HEK293 (cell line): ENCODE measurements at regions not wholly inside any gene's neighbourhood (a gene's known extent, or its start where the extent isn't known, plus 50 kb on each side); places are given as distances from the start of the nearest gene placed in this dataset.

Experiments used
- CTCF ChIA-PET: fragments of 350-600 bp; formaldehyde crosslinking; extraction: SDS; loops from one replicate; lab custom pipeline; 2021; ENCODE audit warnings: antibody characterized with exemption; lab: Yijun Ruan, JAX
- POLR2A ChIA-PET: fragments of 300-600 bp; formaldehyde crosslinking; extraction: SDS; loops from one replicate; lab custom pipeline; 2020; ENCODE audit warnings: antibody characterized with exemption, inconsistent platforms; lab: Yijun Ruan, JAX
- H3K27ac ChIP-seq: fragments of 200-500 bp; sonication (Bioruptor generic); 2 replicates; pipeline ENCODE4 v1.5.1; 2014; ENCODE audit warnings: low read depth, low read length, control low read depth, inconsistent platforms; ENCODE audit errors: extremely low read depth
- H3K36me3 ChIP-seq, 2 experiments: fragments of 200-500 bp in 1 of 2; sonication (Bioruptor generic) in 1 of 2; 1 replicate in 1 of 2; 2 replicates in 1 of 2; pipeline ENCODE4 v1.5.1; 2014 to 2017; ENCODE audit warnings: inconsistent platforms in 2 of 2, low read length in 2 of 2; ENCODE audit not compliant: control insufficient read depth in 2 of 2, insufficient read depth in 1 of 2
- H3K4me1 ChIP-seq: fragments of 200-500 bp; sonication (Bioruptor generic); 2 replicates; pipeline ENCODE4 v1.5.1; 2014; ENCODE audit warnings: mild to moderate bottlenecking, low read length, inconsistent platforms; ENCODE audit not compliant: control insufficient read depth, insufficient read depth
- H3K4me3 ChIP-seq: 2 replicates; pipeline ENCODE4 v1.5.1; 2011; ENCODE audit warnings: low read depth, mild to moderate bottlenecking, control low read depth, low read length, moderate library complexity
- H3K9me3 ChIP-seq: fragments of 200-500 bp; sonication (Bioruptor generic); 2 replicates; pipeline ENCODE4 v1.5.1; 2014; ENCODE audit warnings: low read depth, low read length, inconsistent platforms; ENCODE audit not compliant: control insufficient read depth, insufficient read depth
- EGR2 ChIP-seq: fragments of 450-650 bp; formaldehyde crosslinking; IDR thresholded peaks from 2 replicates; pipeline ENCODE4 v1.5.1; 2016; ENCODE audit warnings: low read depth, missing biosample characterization, missing genetic modification characterization
- FEZF1 ChIP-seq: fragments of 450-650 bp; formaldehyde crosslinking; IDR thresholded peaks from 2 replicates; pipeline ENCODE4 v1.5.1; 2016; ENCODE audit warnings: missing biosample characterization, missing genetic modification characterization
- GLI2 ChIP-seq: fragments of 450-650 bp; formaldehyde crosslinking; IDR thresholded peaks from 2 replicates; pipeline ENCODE4; 2017; ENCODE audit warnings: missing biosample characterization, missing genetic modification characterization, low read depth, borderline replicate concordance
- HIC1 ChIP-seq: fragments of 450-650 bp; formaldehyde crosslinking; IDR thresholded peaks from 2 replicates; pipeline ENCODE4 v1.5.1; 2016; ENCODE audit warnings: missing biosample characterization, missing genetic modification characterization
- HOXD13 ChIP-seq: sonication (generic); formaldehyde crosslinking; IDR thresholded peaks from 2 replicates; pipeline ENCODE4 v1.8.0; 2022; ENCODE audit warnings: missing genetic modification reagents, borderline replicate concordance
- PATZ1 ChIP-seq: fragments of 450-650 bp; formaldehyde crosslinking; IDR thresholded peaks from 2 replicates; pipeline ENCODE4 v1.5.1; 2016; ENCODE audit warnings: missing biosample characterization, missing genetic modification characterization
- ZBTB20 ChIP-seq: fragments of 450-650 bp; formaldehyde crosslinking; IDR thresholded peaks from 2 replicates; pipeline ENCODE4 v1.5.1; 2016; ENCODE audit warnings: missing biosample characterization, missing genetic modification characterization
- ZBTB21 ChIP-seq: fragments of 450-650 bp; formaldehyde crosslinking; IDR thresholded peaks from 2 replicates; pipeline ENCODE4 v1.5.1; 2017; ENCODE audit warnings: missing biosample characterization, missing genetic modification characterization
- ZFP3 ChIP-seq: fragments of 450-650 bp; formaldehyde crosslinking; IDR thresholded peaks from 2 replicates; pipeline ENCODE4 v1.5.1; 2016; ENCODE audit warnings: low read depth, missing biosample characterization, missing genetic modification characterization
- ZNF354C ChIP-seq: fragments of 450-650 bp; formaldehyde crosslinking; IDR thresholded peaks from 2 replicates; pipeline ENCODE4 v1.5.1; 2016; ENCODE audit warnings: missing biosample characterization, missing genetic modification characterization, low read depth, borderline replicate concordance
- ZNF513 ChIP-seq: fragments of 450-650 bp; IDR thresholded peaks from 2 replicates; pipeline ENCODE4 v1.5.1; 2018; ENCODE audit warnings: missing biosample characterization, missing genetic modification characterization
- ZNF660 ChIP-seq: fragments of 450-650 bp; IDR thresholded peaks from 2 replicates; pipeline ENCODE4 v1.5.1; 2018; ENCODE audit warnings: missing biosample characterization, mild to moderate bottlenecking, missing genetic modification characterization
- ZNF701 ChIP-seq: fragments of 450-650 bp; formaldehyde crosslinking; IDR thresholded peaks from 2 replicates; pipeline ENCODE4 v1.5.1; 2016; ENCODE audit warnings: missing biosample characterization, missing genetic modification characterization
- ZSCAN23 ChIP-seq: fragments of 450-650 bp; formaldehyde crosslinking; IDR thresholded peaks from 2 replicates; pipeline ENCODE4 v1.5.1; 2016; ENCODE audit warnings: missing biosample characterization, missing genetic modification characterization
- ZXDB ChIP-seq: fragments of 450-650 bp; formaldehyde crosslinking; IDR thresholded peaks from 2 replicates; pipeline ENCODE4 v1.5.1; 2016; ENCODE audit warnings: missing biosample characterization, missing genetic modification characterization

GRCh38 chr2:121064186-121064585, 220.8 kb downstream of the TFCP2L1 start:
- Histone ChIP-seq H3K4me3 (no peak overlapping the region), H3K9me3 (no peaks in the 10 kb centered on the region), H3K36me3 (no peaks in the 10 kb centered on the region), H3K27ac (no peak overlapping the region), H3K4me1 (peaks cover 1% of the 10 kb centered on the region; the same call in 1 of the 2 replicates)
- POLR2A ChIA-PET, result no interaction called here
- TF ChIP-seq PATZ1 (tag by site-specific recombination) (no peak), FEZF1 (no peak), ZNF513 (tag by site-specific recombination) (no peak), ZSCAN23 (tag by site-specific recombination) (no peak), HIC1 (tag by site-specific recombination) (no peak)
- CTCF ChIA-PET, result interaction anchor here (0.6 to 1.1 kb wide), 5 partner anchors 13 to 610 kb away, joined by 3 to 6 read pairs (median 5); no protein-coding TSS in a partner anchor

- CTCF ChIA-PET, result no interaction called here
- Histone ChIP-seq H3K4me3 (no peak overlapping the region), H3K27ac (no peak overlapping the region)
- no peak for TF ChIP-seq EGR2 (tag by site-specific recombination)
- TF ChIP-seq HOXD13 (CRISPR knock-in tag), result no peak
- TF ChIP-seq ZNF354C (tag by site-specific recombination), result no peak
- TF ChIP-seq ZNF701 (tag by site-specific recombination), result no peak
- TF ChIP-seq ZFP3 (tag by site-specific recombination), result no peak
- TF ChIP-seq ZNF660 (tag by site-specific recombination), result no peak
- no peak for TF ChIP-seq ZNF513 (tag by site-specific recombination)
- TF ChIP-seq ZBTB21 (tag by site-specific recombination), result no peak
- no peak for TF ChIP-seq ZXDB (tag by site-specific recombination)
- no peak for TF ChIP-seq ZBTB20 (tag by site-specific recombination)
- no peak for TF ChIP-seq GLI2 (tag by site-specific recombination)
- TF ChIP-seq, all 188 proteins: peak for 0
- POLR2A ChIA-PET, result no interaction called here
- no peaks in the 10 kb centered on the region for H3K9me3 ChIP-seq
- no peaks in the 10 kb centered on the region for H3K36me3 ChIP-seq
- H3K4me1 ChIP-seq, result no peaks in the 10 kb centered on the region
These were observed 219.8 kb downstream of the TFCP2L1 start for GRCh38 chr2:121065239-121065638.
